GM13977 (cell line): ENCODE measurements at regions not wholly inside any gene's neighbourhood (a gene's known extent, or its start where the extent isn't known, plus 50 kb on each side); places are given as distances from the start of the nearest gene placed in this dataset.

Experiments used
- DNase-seq: peaks from one replicate; pipeline ENCODE4 v3.0.0; 2012; ENCODE audit warnings: low spot score
- in situ Hi-C: fragments of 300-500 bp; cut with MboI; formaldehyde crosslinking; loops from one replicate; pipeline ENCODE4 v1.12.0; 2022; ENCODE audit warnings: low sequenced_read_pairs, low pct_unique_long_range_greater_than_20kb, mixed read lengths, inconsistent platforms; ENCODE audit not compliant: unreplicated experiment
- TF ChIP-seq, protein P1 (sequence below): IDR thresholded peaks from 2 replicates; pipeline ENCODE4 v1.5.1; 2012; ENCODE audit warnings: mild to moderate bottlenecking, control low read depth; ENCODE audit not compliant: insufficient read depth; ENCODE audit errors: extremely low read depth, missing control alignments

DNA sequence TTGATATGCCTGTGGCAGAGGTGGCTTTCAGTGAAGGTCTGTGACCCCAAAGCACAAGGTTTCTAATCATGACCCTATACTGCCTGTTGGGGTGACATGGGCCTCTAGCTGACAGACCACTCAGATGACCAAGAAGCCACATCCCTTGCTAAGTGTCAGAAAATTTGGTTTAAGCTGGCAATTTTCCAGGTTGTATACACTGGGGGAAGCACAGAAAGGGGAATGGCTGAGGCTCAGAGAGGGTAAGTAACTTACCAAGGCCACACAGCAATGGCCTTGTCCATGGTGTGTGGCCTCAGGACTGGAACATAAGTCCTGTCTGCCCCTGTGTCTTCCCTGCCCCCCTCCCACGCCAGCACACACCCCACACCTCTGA, 66.9 kb upstream of the PRDM11 start:
- DNase-seq: no peak
- TF ChIP-seq, protein P1, sequence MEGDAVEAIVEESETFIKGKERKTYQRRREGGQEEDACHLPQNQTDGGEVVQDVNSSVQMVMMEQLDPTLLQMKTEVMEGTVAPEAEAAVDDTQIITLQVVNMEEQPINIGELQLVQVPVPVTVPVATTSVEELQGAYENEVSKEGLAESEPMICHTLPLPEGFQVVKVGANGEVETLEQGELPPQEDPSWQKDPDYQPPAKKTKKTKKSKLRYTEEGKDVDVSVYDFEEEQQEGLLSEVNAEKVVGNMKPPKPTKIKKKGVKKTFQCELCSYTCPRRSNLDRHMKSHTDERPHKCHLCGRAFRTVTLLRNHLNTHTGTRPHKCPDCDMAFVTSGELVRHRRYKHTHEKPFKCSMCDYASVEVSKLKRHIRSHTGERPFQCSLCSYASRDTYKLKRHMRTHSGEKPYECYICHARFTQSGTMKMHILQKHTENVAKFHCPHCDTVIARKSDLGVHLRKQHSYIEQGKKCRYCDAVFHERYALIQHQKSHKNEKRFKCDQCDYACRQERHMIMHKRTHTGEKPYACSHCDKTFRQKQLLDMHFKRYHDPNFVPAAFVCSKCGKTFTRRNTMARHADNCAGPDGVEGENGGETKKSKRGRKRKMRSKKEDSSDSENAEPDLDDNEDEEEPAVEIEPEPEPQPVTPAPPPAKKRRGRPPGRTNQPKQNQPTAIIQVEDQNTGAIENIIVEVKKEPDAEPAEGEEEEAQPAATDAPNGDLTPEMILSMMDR: no peak
- in situ Hi-C loops: no loop called here

DNA sequence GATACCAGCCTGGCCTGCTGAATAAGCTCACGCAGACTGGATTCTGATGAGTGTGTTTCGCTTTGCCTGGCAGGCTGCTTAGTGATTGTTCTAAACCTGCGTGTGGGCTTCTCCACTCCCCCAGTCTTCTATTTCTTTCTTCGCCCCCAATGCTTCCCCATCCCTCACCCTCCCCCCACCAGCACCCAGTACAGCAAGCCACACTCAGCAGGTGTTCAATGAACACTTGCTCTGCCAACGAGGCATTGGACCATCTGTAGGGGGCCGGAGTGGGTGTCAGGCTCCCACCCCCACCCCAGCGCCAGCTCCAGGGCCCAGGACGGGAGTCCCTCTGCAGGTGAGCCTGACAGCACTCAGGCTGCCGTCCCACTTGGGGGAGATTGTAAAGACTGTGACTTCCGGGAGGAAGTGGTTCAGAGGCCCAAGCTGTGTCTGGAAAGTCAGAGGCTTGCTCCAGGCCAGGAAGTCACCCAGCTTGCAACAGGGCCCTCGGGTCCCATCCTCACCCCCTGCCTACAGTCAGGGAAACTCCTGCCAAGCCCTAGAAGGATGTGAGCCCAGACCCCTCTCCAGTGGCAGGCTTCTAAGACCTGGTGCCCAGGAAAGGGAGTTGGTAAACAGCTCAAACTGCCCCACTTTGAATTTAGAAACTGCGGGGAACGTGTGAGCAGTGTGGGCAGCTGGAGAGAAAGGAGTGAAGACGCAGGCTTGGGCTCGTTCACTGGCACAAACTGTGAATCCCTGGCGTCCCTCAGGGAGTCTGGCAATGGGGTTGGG, 66.3 kb upstream of the PRDM11 start:
- no peak for DNase-seq
- in situ Hi-C loops: no loop called here
- TF ChIP-seq, protein P1: no peak

DNA sequence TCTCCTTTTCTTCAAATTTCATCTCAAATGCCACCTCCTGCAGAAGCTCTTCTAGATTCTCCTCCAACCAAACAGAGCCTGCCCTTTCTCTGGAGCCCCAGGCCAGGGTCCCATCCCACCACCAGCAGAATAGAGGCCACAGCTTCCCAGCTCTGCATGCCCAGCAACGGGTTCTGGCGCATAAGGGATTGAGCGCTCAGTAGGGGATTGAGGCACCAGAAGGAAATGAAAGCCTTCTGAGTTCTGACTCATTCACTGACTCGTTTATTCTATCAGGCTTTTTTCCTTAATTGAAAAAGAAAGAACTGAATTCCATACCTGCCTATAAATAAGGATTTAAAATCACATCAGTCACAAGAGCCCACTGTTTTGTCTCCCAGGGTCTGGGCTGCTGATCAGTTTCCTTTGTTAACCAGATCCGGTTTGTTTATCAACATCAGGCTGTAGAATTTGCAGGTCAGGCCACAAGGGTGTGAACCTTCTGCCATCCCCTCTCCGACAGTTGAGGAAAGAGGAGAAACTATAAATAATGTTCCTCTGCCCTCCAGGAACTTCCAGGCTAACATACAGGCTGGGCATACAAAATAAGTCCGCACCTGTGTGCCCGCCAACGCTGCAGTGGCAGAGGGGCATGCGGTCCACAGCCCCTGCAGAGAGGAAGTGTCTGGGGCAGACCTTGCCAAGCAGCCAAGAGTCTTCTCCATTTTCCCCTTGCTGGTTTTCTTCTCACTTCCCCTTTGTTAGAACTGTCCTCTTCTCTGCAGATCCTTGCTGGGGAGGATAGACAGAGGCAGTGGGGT, 63.5 kb upstream of the PRDM11 start:
- TF ChIP-seq, protein P1: no peak
- in situ Hi-C loops: no loop called here
- DNase-seq: no peak

DNA sequence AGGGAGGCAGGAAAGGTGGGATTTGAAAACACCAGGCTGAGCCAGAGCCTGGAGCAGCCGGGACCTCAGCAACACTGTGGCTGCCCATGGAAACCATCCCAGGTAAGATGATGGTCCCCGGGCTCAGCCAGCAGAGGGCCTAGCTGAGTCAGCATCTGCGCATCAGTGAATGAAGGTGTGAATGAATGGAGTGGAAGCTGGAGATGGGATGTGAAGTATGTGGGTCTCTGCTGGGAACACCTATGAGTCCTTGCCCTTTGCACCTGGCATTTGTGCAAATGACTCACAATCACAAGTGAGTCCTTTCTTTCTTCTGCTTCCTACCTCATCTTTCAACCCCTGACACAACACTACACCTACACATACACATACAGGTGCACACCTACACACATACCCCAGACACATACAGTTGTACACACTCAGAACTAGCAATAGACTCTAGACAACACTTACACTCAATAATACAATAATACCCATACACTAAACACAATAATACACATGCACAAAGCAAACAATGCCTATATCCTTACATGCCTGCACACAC, 62.8 kb upstream of the PRDM11 start:
- no peak for DNase-seq
- in situ Hi-C loops: no loop called here
- TF ChIP-seq, protein P1: peak; percentile 38

DNA sequence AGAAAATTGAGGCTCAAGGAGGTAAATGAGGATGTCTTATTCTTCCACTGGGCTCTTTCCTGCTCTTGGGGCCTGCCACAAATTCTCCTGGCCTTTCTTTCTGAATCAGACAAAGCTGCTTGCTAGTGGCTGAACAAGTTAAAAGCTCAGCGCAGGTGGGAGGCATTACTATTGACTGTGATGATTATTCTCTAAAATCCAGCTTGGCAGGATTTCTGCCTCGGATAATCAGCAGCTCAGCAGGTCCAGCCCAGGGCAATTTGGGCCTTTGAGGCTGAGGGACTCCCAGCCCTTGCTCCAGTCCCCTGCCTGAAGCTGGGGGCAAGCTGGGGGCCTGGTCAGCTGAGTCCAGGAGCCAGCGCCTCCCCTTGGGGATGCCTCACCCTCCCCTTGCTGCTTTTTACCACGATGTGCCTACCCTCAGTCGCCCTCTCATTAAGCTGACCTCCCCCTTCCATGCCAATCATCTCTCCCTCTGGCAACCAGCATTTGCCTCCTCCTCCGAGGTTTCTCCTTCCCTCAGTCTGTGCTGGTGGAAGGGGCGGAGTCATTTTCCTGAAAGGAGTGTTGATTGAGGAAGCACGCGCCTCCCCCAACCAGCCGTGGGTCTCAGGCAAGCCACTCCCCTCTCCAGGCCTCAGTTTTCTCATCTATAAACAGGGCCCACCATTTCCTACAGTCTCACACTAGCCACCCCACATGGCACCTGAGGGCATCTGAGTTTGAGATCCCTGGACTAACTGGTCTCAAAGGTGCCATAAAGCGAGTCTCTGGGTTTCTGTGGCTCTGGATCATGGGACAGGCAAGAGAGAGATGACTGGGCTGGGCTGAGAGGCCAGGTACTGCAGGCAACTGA, 60.6 kb upstream of the PRDM11 start:
- TF ChIP-seq, protein P1: no peak
- in situ Hi-C loops: no loop called here
- DNase-seq: no peak

DNA sequence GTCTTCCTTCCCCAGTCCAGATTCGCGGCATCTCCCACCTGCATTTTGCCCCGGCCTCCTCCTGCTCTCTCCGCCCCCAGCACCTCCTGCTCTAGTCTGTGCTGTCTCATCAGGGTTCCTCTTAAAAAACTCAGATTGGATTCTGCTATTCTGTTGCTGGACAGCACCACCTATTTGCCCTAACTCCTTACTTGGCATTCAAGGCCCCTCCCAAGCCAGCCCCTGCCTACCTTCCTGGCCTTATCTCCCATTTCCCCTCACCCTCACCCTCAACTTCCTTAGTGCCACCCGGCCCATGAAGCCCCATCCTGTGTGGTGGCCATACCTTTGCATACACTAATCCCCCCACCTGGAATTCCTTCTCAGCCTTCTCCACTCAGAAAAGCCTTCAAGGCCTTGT, 59.9 kb upstream of the PRDM11 start:
- TF ChIP-seq, protein P1: no peak
- in situ Hi-C loops: no loop called here
- no peak for DNase-seq
